Peyer's patch (tissue), 4 donors: ENCODE measurements at regions not wholly inside any gene's neighbourhood (a gene's known extent, or its start where the extent isn't known, plus 50 kb on each side); places are given as distances from the start of the nearest gene placed in this dataset.

ENCODE experiments used
- CTCF ChIP-seq, 6 experiments: fragments of 450-650 bp in 4 of 6; fragments of 200-600 bp in 2 of 6; sonication (generic) in 1 of 6; IDR thresholded peaks; one replicate each; pipeline ENCODE4 v1.5.1; 2017 to 2019; ENCODE audit warnings: antibody characterized with exemption in 6 of 6, mild to moderate bottlenecking in 3 of 6, moderate library complexity in 1 of 6
- POLR2A ChIP-seq, 2 donors: fragments of 450-650 bp; IDR thresholded peaks; one replicate each; pipeline ENCODE4 v1.5.1; 2017; ENCODE audit warnings: antibody characterized with exemption in 2 of 2, mild to moderate bottlenecking in 2 of 2, moderate library complexity in 2 of 2

- TF ChIP-seq POLR2A (IDR thresholded peaks at IDR 0.05), result no peak
- TF ChIP-seq CTCF (IDR thresholded peaks at IDR 0.05), result no peak
Measured at GRCh38 chr2:19748711-19749506, 152.9 kb downstream of the TTC32 start.
